Mesothelial cell of epicardium (in vitro differentiated cells): ENCODE measurements at regions not wholly inside any gene's neighbourhood (a gene's known extent, or its start where the extent isn't known, plus 50 kb on each side); places are given as distances from the start of the nearest gene placed in this dataset.

Experiments
- DNase-seq, 2 experiments: peaks; one replicate each; pipeline ENCODE4 v3.0.0; 2021; ENCODE audit warnings: low spot score in 2 of 2; ENCODE audit not compliant: unreplicated experiment in 2 of 2
- H3K27ac Mint-ChIP-seq: 2 replicates; pipeline ENCODE4 v1.8.0; 2021; ENCODE audit warnings: mixed read lengths
- H3K27me3 Mint-ChIP-seq: 2 replicates; pipeline ENCODE4 v1.8.0; 2021; ENCODE audit warnings: low read depth, mixed read lengths
- H3K36me3 Mint-ChIP-seq: 2 replicates; pipeline ENCODE4 v1.8.0; 2021; ENCODE audit warnings: mixed read lengths
- H3K4me1 Mint-ChIP-seq: 2 replicates; pipeline ENCODE4 v1.8.0; 2021; ENCODE audit warnings: mixed read lengths
- H3K4me3 Mint-ChIP-seq: 2 replicates; pipeline ENCODE4 v1.8.0; 2021; ENCODE audit warnings: mild to moderate bottlenecking, moderate library complexity, mixed read lengths
- H3K9me3 Mint-ChIP-seq: 2 replicates; pipeline ENCODE4 v1.8.0; 2021; ENCODE audit warnings: mixed read lengths
- TF ChIP-seq, protein P1 (sequence below): fragments of 200-600 bp; sonication (generic); IDR thresholded peaks from one replicate; pipeline ENCODE4 v1.5.0; 2021; ENCODE audit warnings: antibody characterized with exemption; ENCODE audit not compliant: unreplicated experiment

DNA sequence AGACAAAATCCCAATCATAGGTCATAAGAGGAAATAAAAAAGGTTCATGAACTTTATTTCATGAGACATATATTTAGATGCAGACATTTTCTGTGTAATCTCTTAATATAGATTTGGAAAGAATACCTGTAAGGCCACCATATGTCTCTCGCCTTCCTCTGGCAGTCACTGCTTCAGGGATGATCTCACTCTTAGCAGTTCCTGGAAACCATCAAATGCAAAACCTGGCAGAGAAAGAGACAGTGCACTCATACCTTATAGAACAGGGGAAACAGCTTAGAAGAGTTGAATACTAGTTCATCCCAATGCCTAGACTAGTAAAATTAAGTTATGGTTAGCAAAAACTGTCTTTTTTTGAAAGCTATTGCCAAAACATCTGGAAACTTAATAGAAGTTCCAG lies 243.3 kb downstream of the GASK1B start:
- peaks cover 2% of the 10 kb centered on the region for H3K27me3 Mint-ChIP-seq
- DNase-seq = no peak
- TF ChIP-seq, protein P1, sequence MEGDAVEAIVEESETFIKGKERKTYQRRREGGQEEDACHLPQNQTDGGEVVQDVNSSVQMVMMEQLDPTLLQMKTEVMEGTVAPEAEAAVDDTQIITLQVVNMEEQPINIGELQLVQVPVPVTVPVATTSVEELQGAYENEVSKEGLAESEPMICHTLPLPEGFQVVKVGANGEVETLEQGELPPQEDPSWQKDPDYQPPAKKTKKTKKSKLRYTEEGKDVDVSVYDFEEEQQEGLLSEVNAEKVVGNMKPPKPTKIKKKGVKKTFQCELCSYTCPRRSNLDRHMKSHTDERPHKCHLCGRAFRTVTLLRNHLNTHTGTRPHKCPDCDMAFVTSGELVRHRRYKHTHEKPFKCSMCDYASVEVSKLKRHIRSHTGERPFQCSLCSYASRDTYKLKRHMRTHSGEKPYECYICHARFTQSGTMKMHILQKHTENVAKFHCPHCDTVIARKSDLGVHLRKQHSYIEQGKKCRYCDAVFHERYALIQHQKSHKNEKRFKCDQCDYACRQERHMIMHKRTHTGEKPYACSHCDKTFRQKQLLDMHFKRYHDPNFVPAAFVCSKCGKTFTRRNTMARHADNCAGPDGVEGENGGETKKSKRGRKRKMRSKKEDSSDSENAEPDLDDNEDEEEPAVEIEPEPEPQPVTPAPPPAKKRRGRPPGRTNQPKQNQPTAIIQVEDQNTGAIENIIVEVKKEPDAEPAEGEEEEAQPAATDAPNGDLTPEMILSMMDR = no peak
- no peak overlapping the region for H3K4me3 Mint-ChIP-seq
- no peak overlapping the region for H3K27ac Mint-ChIP-seq
- peaks cover 2% of the 10 kb centered on the region for H3K36me3 Mint-ChIP-seq
- H3K9me3 Mint-ChIP-seq = peaks cover 15% of the 10 kb centered on the region
- peaks cover 17% of the 10 kb centered on the region for H3K4me1 Mint-ChIP-seq

DNA sequence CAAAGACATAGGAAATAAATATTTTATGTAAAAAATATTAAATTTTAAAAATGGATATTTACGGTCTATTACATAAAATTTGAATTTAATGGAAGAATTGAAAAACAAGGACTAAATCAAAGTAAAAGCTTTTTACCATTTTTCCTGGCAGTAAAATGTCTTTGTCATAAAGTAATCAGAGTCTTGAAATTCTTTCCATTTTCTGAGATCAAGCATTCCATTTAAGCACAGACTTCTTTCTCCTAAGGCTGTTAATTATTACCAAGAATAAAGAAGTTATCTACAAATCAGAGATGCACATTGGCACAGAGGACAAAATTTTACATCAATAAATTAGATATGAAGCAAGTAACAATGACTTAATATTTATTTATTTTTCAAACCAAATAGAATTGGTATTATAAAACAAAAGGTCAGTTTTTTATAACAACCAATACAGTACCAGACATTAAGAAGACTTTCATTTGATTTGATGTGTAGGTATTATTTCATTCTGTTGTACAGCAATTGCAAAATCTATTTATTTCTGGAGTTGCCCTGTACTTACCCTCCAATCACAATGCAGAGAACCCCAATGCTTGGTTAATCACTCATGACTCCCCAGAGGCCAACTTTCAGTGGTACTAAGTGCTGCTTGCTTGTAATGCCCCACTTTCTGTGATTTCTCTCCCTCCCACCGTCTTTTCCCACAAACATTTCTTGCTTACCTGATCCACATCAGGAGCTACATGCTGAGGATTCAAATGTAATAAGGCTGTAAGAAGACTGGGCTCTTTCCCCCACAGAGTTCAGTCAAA lies 254.6 kb downstream of the GASK1B start:
- Mint-ChIP-seq H3K9me3 (peaks cover 12% of the 10 kb centered on the region), H3K27ac (peak overlapping the region; percentile 79), H3K36me3 (peaks cover 2% of the 10 kb centered on the region), H3K27me3 (peaks cover 2% of the 10 kb centered on the region), H3K4me1 (peaks cover 5% of the 10 kb centered on the region), H3K4me3 (no peak overlapping the region)
- TF ChIP-seq, protein P1 = no peak
- no peak for DNase-seq

DNA sequence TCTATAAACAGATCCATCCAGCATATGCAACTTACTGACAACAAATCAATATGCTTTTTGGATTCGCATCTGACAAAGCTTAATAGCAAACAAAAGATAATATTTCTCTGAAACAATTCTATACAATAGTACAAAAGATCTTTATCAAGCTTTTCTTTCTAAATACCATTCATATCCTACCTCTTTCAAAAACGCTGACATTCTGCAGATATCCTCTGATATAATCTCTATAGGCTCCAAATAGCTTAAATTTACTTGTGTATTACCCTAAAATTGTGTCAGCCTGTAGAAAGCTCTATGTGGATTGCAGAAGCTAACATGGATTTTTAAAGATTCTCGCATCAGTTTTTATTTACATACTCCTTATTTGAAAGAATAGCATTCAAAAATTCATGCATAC lies 260.6 kb downstream of the GASK1B start:
- Mint-ChIP-seq H3K4me1 (peaks cover 20% of the 10 kb centered on the region), H3K27ac (no peak overlapping the region), H3K9me3 (no peaks in the 10 kb centered on the region), H3K36me3 (no peaks in the 10 kb centered on the region), H3K4me3 (no peak overlapping the region), H3K27me3 (peaks cover 2% of the 10 kb centered on the region)
- TF ChIP-seq, protein P1 = no peak
- no peak for DNase-seq

DNA sequence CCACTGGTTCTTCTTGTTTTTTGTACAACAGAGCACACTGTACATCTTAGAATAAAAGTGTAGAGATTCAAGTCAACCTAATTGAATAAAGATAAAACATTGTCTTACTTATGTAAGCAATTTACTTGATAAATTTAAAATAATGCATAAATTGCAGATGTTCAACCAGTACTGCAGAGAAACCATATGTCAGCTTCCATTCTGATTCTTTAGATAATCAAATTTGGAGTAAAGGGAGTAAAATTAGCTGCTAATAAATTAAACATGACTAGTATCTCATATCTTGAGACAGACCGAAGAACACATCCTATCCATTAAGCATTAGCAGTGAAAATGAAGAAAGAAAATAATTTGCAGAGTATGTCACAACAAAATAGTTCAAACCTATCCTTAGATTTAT lies 261.2 kb downstream of the GASK1B start:
- Mint-ChIP-seq H3K4me1 (peaks cover 20% of the 10 kb centered on the region), H3K27me3 (peaks cover 2% of the 10 kb centered on the region), H3K4me3 (no peak overlapping the region), H3K27ac (no peak overlapping the region), H3K36me3 (no peaks in the 10 kb centered on the region), H3K9me3 (no peaks in the 10 kb centered on the region)
- no peak for DNase-seq
- TF ChIP-seq, protein P1 = no peak

DNA sequence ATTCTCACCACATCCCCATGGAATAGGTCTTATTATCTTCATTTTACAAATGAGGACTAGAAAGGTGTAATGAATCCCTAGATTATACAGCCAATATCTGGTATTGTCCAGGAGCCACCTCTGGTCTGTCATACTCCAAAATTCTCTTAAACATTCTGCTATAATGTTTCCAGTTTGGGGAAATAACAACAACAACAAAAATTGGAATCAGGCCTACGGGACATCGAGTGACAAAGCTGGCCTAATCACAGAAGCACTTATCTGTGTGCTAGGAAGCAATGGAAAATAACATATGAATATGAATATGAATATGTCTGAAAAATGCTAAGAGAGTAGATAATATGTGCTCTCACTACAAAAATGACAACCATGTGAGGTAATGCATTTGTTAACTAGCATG lies 264.1 kb downstream of the GASK1B start:
- no peak for DNase-seq
- peaks cover 20% of the 10 kb centered on the region for H3K4me1 Mint-ChIP-seq
- no peaks in the 10 kb centered on the region for H3K36me3 Mint-ChIP-seq
- no peaks in the 10 kb centered on the region for H3K9me3 Mint-ChIP-seq
- TF ChIP-seq, protein P1 = no peak
- no peak overlapping the region for H3K27ac Mint-ChIP-seq
- no peaks in the 10 kb centered on the region for H3K27me3 Mint-ChIP-seq
- no peak overlapping the region for H3K4me3 Mint-ChIP-seq
